ENCODE measurements at regions not wholly inside any gene's neighbourhood (a gene's known extent, or its start where the extent isn't known, plus 50 kb on each side); places are given as distances from the start of the nearest gene placed in this dataset.

DNA sequence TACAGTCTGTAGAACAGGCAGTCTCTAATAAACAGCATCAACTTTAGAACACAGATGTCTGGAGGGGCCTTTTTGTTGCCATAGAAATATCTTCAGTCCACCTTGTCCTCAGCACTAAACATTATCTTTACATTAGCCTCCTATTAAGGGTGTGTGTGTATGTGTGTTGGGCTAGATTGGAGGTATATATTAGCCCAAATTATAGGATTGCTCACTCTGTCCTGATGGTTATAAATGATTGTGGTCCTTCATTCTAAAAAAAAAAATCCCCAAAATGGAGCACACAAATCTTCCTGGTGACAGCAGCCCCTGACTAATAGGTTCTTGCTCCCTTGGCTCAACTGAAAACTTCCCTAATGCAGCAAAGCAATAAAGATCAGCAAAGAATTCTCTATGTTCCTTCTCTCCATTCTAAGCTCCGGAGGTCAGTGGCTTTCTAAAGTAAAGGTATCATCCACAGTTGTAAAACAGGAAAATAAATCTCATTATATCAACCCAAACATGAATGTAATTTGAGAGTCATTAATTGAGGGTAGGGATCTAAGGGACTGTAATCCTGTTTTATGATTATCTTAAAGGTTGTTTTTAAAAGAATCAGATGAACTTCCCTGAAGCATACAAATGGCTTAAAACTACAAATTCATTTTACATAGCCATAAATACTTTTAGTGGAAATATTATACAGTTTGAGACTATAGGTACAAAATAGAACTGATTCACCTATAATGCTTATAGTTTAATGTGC, 232.7 kb downstream of the KLF12 start:
- H3K27ac ChIP-seq: no peak overlapping the region
- TF ChIP-seq, protein P1, sequence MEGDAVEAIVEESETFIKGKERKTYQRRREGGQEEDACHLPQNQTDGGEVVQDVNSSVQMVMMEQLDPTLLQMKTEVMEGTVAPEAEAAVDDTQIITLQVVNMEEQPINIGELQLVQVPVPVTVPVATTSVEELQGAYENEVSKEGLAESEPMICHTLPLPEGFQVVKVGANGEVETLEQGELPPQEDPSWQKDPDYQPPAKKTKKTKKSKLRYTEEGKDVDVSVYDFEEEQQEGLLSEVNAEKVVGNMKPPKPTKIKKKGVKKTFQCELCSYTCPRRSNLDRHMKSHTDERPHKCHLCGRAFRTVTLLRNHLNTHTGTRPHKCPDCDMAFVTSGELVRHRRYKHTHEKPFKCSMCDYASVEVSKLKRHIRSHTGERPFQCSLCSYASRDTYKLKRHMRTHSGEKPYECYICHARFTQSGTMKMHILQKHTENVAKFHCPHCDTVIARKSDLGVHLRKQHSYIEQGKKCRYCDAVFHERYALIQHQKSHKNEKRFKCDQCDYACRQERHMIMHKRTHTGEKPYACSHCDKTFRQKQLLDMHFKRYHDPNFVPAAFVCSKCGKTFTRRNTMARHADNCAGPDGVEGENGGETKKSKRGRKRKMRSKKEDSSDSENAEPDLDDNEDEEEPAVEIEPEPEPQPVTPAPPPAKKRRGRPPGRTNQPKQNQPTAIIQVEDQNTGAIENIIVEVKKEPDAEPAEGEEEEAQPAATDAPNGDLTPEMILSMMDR (conservative IDR thresholded peaks at IDR 0.05): no peak

DNA sequence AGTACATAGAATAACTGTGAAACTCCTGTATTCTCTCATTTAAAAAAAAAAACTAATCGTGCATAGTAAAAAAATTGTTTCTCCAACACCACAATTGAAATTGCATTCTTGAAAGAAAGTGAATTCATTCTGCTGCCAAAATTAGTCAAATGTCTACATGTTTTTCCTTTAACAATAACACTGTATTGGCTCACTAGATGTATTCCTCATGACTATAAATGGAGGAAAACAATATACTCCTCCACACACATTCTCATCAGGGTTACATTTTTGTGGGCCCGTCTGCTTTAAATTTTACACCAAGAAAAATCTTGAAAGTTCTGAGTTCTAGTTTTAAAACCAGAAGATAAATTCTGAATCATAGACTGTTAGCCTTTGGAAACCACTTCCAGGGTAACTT, 233.6 kb downstream of the KLF12 start:
- H3K27ac ChIP-seq: no peak overlapping the region
- TF ChIP-seq, protein P1 (conservative IDR thresholded peaks at IDR 0.05): no peak

DNA sequence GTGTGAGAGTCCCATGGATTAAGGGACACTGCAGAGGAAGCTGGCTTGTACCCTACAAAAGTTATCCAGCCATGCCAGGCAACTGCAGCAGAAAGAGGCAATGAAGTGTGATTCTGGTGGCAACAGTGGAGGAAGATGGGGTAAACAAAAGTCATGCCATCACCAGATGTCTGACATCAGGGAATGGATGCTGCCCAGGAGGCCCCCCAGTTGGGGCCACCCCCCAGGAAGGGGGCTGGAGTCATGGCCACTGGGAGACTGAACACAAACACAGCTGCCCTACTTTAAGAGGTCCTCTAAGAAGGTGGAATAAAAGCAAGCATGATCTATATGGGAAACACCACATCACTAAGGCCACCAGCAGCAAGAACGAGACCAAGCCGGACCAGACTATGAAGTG, 235.3 kb downstream of the KLF12 start:
- TF ChIP-seq, protein P1 (conservative IDR thresholded peaks at IDR 0.05): no peak
- H3K27ac ChIP-seq: no peak overlapping the region

DNA sequence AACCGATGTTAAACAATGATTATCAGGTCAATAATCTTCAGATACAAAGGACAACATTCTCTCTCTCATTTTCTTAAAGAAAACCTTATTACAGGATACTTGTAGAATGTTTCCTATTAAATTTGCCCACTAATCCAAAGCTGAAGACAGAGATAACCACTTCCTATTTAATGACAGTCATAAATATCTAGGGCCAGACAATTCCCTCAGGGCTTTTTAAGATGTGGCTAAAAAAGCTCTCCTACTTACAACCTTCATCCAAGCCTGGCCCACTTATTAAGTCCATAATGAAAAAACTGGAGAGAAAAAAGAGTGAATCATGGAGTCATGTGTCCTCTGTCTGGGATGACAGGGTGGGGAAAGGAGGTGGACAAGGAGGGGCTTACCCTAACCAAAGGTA, 235.9 kb downstream of the KLF12 start:
- H3K27ac ChIP-seq: no peak overlapping the region
- TF ChIP-seq, protein P1 (conservative IDR thresholded peaks at IDR 0.05): no peak

DNA sequence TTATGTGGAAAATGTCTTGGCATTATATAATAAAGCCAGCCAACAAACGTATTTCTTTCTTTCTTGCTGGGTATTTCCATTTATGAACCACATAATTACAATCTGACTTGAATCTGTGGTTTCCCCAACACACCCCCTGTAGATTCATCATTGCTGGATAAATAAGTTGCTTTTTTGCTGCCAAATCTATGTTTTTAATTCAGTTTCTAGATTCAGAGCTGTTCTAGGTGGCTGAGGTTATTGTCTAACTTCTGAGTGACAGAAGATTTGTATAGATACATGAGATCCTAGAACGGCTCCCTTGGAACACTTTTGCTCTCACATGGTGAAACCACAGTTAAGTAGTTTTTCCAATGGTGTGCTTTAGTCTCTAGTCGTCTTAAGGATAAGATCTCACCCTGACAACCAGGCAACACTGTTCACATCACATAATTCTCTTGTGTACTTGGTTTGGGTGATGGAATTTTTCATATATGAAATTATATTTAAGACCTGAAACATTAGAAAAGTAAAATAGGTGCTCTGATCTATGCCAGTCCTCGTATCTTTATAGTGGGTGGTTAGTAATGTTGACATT, 239.1 kb downstream of the KLF12 start:
- TF ChIP-seq, protein P1 (conservative IDR thresholded peaks at IDR 0.05): no peak
- no peak overlapping the region for H3K27ac ChIP-seq

DNA sequence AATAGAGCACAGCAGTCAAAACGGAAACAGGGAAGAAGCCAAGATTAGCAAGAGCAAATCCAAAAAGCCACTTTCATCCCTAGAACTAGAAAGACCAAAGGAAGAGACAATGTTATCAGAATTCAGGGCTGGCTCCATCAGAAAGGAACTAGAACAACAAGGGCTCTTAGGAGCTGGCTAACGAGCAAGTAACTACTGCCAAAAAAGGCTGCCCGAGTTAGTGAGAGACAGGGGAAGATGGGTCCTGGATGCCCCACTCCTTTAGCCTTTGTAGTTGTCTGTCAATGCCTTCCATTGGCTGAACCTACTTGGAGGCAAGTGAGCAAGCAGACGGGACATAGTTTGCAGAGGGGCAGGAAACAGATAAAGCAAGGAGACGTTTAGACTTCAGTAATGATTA, 240.4 kb downstream of the KLF12 start:
- TF ChIP-seq, protein P1 (conservative IDR thresholded peaks at IDR 0.05): no peak
- H3K27ac ChIP-seq: no peak overlapping the region

DNA sequence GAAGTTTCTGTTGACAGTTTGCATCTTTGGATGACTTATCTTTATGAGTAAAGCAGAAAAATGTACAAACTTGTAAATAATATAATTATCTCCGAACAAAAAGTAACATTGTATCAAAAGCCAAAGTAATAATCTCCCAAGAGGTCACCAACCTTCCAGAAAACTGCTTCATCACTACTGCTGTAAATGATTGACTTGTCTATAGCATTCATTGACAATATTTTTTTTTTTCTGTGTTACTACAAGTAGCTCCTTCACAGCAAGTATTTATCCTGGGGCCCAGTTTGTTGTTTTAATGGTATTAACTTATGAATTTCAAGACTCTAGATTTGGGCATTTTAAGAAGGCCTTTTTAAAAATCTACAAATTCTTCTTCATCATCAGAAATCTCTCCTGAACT, 242.4 kb downstream of the KLF12 start:
- TF ChIP-seq, protein P1 (conservative IDR thresholded peaks at IDR 0.05): no peak
- no peak overlapping the region for H3K27ac ChIP-seq
